Adrenal gland (tissue), 5 donors: ENCODE measurements at regions not wholly inside any gene's neighbourhood (a gene's known extent, or its start where the extent isn't known, plus 50 kb on each side); places are given as distances from the start of the nearest gene placed in this dataset.

Source experiments
- POLR2A ChIP-seq, 2 donors: fragments of 450-650 bp; IDR thresholded peaks; one replicate each; pipeline ENCODE4 v1.6.1; 2017; ENCODE audit warnings: antibody characterized with exemption in 2 of 2, mild to moderate bottlenecking in 2 of 2, moderate library complexity in 1 of 2
- TF ChIP-seq, protein P1 (sequence below), 6 experiments: fragments of 450-650 bp in 4 of 6; fragments of 200-600 bp in 2 of 6; sonication (generic) in 1 of 6; IDR thresholded peaks; 1 replicate in 5 of 6; 2 replicates in 1 of 6; pipeline versions ENCODE4 v1.5.1 to v1.8.0; 2016 to 2021; ENCODE audit warnings: antibody characterized with exemption in 6 of 6, mild to moderate bottlenecking in 2 of 6, moderate library complexity in 1 of 6
- donor health status: DM: no; HTN: no; CAD: no.

GRCh38 chr14:37826869-37827268, 231.4 kb downstream of the TTC6 start:
- no peak for TF ChIP-seq POLR2A (IDR thresholded peaks at IDR 0.05)
- TF ChIP-seq, protein P1, sequence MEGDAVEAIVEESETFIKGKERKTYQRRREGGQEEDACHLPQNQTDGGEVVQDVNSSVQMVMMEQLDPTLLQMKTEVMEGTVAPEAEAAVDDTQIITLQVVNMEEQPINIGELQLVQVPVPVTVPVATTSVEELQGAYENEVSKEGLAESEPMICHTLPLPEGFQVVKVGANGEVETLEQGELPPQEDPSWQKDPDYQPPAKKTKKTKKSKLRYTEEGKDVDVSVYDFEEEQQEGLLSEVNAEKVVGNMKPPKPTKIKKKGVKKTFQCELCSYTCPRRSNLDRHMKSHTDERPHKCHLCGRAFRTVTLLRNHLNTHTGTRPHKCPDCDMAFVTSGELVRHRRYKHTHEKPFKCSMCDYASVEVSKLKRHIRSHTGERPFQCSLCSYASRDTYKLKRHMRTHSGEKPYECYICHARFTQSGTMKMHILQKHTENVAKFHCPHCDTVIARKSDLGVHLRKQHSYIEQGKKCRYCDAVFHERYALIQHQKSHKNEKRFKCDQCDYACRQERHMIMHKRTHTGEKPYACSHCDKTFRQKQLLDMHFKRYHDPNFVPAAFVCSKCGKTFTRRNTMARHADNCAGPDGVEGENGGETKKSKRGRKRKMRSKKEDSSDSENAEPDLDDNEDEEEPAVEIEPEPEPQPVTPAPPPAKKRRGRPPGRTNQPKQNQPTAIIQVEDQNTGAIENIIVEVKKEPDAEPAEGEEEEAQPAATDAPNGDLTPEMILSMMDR (IDR thresholded peaks at IDR 0.05): no peak
